Natural killer cell treated with Interleukin-12 subunit alpha and Interleukin-12 subunit beta and Interleukin-15 and Interleukin-18, amount 100 ng/mL, for 72 hours (primary cell): ENCODE measurements at regions not wholly inside any gene's neighbourhood (a gene's known extent, or its start where the extent isn't known, plus 50 kb on each side); places are given as distances from the start of the nearest gene placed in this dataset.
"Not testable (repeated sequence)": the region's sequence is repeated elsewhere in the genome, so short reads cannot be mapped to it uniquely, and the experiment has no call there.

Experiments
- ATAC-seq, 2 donors: fragments of 150-1000 bp; cut with Tn5 transposase in 1 of 2; sonication (Bioruptor Pico), chemical (Tn5 transposase) in 1 of 2; 2 replicates each; pipeline ENCODE4 v1.10.0; 2021
- DNase-seq: peaks from one replicate; pipeline ENCODE4 v3.0.0; 2022; ENCODE audit warnings: low spot score
- H3K27ac Mint-ChIP-seq, 2 donors: 1 replicate in 1 of 2; 2 replicates in 1 of 2; pipeline ENCODE4 v1.8.0; 2022; ENCODE audit warnings: mixed read lengths in 2 of 2, mild to moderate bottlenecking in 1 of 2, moderate library complexity in 1 of 2
- H3K27me3 Mint-ChIP-seq, 2 donors: 1 replicate in 1 of 2; 2 replicates in 1 of 2; pipeline ENCODE4 v1.8.0; 2022; ENCODE audit warnings: mixed read lengths in 2 of 2
- H3K36me3 Mint-ChIP-seq: one replicate; pipeline ENCODE4 v1.8.0; 2022; ENCODE audit warnings: mixed read lengths
- H3K4me1 Mint-ChIP-seq, 2 donors: 1 replicate in 1 of 2; 2 replicates in 1 of 2; pipeline ENCODE4 v1.8.0; 2022; ENCODE audit warnings: low read depth in 2 of 2, mixed read lengths in 2 of 2, mild to moderate bottlenecking in 1 of 2
- H3K4me3 Mint-ChIP-seq: one replicate; pipeline ENCODE4 v1.8.0; 2022; ENCODE audit warnings: mixed read lengths
- H3K9me3 Mint-ChIP-seq: 2 replicates; pipeline ENCODE4 v1.8.0; 2022; ENCODE audit warnings: mixed read lengths

DNA sequence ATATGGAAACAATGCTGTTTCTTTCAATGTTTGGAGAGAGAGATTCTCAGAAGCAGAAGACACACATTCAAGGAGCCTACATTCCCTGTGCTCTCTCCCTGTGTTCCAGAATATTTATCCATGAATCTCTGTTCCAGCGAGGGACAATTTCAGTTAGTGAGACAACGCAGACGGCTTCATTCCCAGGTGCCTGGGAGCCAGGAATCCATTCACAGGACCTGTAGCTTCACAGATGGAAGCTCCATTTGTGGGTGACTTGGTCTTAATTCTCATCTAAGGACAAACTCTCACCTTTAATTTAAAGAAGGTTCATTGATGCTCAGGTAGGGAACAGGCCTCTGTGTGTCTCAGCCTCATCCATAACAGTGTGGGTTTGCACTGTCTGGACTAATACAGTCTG is 1156.6 kb downstream of the RPIA start:
- Mint-ChIP-seq H3K27me3 (peaks cover 0 to 32% of the 10 kb centered on the region in 2 donors), H3K4me1 (peaks cover 0 to 22% of the 10 kb centered on the region in 2 donors)

GRCh38 chr2:89848763-89849368 is 1157.4 kb downstream of the RPIA start:
- ATAC-seq (no peak), DNase-seq (no peak)
- peaks cover 0 to 22% of the 10 kb centered on the region in 2 donors for H3K4me1 Mint-ChIP-seq
- no peaks in the 10 kb centered on the region for H3K9me3 Mint-ChIP-seq
- no peaks in the 10 kb centered on the region for H3K36me3 Mint-ChIP-seq
- H3K4me3 Mint-ChIP-seq: no peak overlapping the region
- no peak overlapping the region for H3K27ac Mint-ChIP-seq
- H3K27me3 Mint-ChIP-seq: peaks cover 0 to 32% of the 10 kb centered on the region in 2 donors

More for the DNA sequence above, 1156.6 kb downstream of the RPIA start:
- Mint-ChIP-seq H3K4me3 (no peak overlapping the region), H3K27ac (no peak overlapping the region), H3K36me3 (no peaks in the 10 kb centered on the region), H3K9me3 (no peaks in the 10 kb centered on the region)
- no peak for DNase-seq
- ATAC-seq: no peak

DNA sequence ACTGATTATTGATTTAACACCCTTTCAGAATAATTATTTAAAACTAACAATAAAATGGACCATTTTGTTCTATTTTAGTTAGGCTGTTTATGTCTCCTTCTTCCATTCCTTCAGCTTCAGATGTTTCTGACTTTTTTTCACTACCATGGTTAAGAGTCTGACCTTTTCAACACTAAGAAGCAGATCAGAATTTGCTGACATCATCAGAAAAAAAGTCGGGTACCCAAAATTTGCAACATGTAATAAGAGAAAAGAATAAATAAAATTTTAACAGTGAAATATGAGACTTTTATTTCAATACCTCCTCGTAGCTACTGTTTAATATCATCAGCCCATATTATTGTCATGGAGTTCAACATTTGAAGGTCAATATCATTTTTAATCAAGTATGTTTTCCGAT is 1158.3 kb downstream of the RPIA start:
- H3K27ac Mint-ChIP-seq: no peak overlapping the region
- no peaks in the 10 kb centered on the region for H3K36me3 Mint-ChIP-seq
- H3K27me3 Mint-ChIP-seq: peaks cover 0 to 32% of the 10 kb centered on the region in 2 donors
- H3K9me3 Mint-ChIP-seq: no peaks in the 10 kb centered on the region
- H3K4me3 Mint-ChIP-seq: no peak overlapping the region
- H3K4me1 Mint-ChIP-seq: peaks cover 0 to 22% of the 10 kb centered on the region in 2 donors
- no peak for DNase-seq
- no peak for ATAC-seq

- H3K4me1 Mint-ChIP-seq: peaks cover 0 to 22% of the 10 kb centered on the region in 2 donors
- H3K36me3 Mint-ChIP-seq: no peaks in the 10 kb centered on the region
- peaks cover 0 to 32% of the 10 kb centered on the region in 2 donors for H3K27me3 Mint-ChIP-seq
- H3K4me3 Mint-ChIP-seq: no peak overlapping the region
- DNase-seq: no peak
- ATAC-seq: no peak
- no peak overlapping the region for H3K27ac Mint-ChIP-seq
- no peaks in the 10 kb centered on the region for H3K9me3 Mint-ChIP-seq
Measured at GRCh38 chr2:89850481-89850880, 1159.0 kb downstream of the RPIA start.

DNA sequence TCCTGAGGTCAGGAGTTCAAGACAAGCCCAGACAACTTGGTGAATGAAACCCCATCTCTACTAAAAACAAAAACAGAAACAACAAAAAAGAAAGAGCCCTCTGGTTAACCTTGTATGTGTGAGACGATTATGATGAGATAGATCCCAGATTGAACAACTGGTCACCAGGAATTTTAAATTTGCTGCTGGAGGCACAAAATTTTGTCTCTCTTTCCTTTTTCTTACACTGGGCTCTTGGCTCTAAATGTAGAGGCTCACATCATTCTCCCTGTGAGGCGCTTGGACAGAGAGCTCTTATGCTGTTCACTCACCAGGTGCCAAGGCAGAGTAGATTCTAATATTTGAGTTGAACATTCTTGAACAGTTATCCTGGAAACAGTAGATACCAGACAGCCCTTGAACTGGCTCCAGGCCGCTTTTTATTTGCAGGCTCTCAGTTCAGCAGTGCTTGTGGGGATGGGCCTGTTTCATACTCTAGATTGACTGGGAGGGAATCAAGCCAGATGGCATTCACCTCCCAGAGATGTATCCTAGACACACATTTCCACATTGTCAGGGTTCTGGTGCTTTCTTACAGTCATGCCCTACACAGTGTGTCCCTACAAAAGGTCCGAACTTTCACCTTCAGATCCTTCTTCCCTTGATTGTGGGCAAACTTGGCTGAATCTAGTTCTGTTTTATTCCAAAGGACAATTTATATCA is 1159.6 kb downstream of the RPIA start:
- Mint-ChIP-seq H3K27ac (no peak overlapping the region), H3K27me3 (peaks cover 0 to 27% of the 10 kb centered on the region in 2 donors), H3K4me3 (no peak overlapping the region), H3K4me1 (peaks cover 0 to 18% of the 10 kb centered on the region in 2 donors), H3K36me3 (no peaks in the 10 kb centered on the region), H3K9me3 (no peaks in the 10 kb centered on the region)
- DNase-seq (no peak), ATAC-seq (peak in 1 of 2 donors; percentile 31)

- Mint-ChIP-seq H3K27ac (no peak overlapping the region), H3K36me3 (no peaks in the 10 kb centered on the region), H3K9me3 (no peaks in the 10 kb centered on the region), H3K4me3 (no peak overlapping the region), H3K4me1 (peaks cover 0 to 18% of the 10 kb centered on the region in 2 donors), H3K27me3 (peaks cover 0 to 27% of the 10 kb centered on the region in 2 donors)
- DNase-seq: no peak
- peak in 1 of 2 donors; percentile 26 for ATAC-seq
Measured at GRCh38 chr2:89851583-89851905, 1160.1 kb downstream of the RPIA start.

DNA sequence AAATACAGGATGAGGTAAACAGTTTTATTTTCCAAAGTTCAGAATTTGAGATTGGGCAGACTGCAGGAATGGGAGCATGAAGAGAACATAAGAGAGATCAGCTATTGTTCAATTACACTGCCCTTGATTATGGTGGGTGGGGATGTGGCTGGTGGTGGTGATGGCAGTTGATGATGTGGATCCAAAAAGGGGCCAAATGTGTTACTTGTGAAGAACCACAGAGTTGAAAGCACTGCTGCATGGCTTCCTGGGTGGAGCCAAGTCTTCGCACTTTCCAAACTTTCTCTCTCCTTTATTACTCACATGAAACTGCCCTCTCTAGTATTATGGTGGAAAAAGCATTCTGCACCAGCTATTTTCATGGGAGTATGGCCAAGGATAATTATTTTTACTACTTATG is 1162.0 kb downstream of the RPIA start:
- not testable (repeated sequence) for DNase-seq, H3K9me3 Mint-ChIP-seq, H3K4me3 Mint-ChIP-seq, H3K27ac Mint-ChIP-seq, H3K36me3 Mint-ChIP-seq
- peak in 1 of 2 donors; percentile 87 for ATAC-seq
- peaks cover 0 to 27% of the 10 kb centered on the region in 2 donors for H3K27me3 Mint-ChIP-seq
- peaks cover 0 to 18% of the 10 kb centered on the region in 2 donors for H3K4me1 Mint-ChIP-seq

DNA sequence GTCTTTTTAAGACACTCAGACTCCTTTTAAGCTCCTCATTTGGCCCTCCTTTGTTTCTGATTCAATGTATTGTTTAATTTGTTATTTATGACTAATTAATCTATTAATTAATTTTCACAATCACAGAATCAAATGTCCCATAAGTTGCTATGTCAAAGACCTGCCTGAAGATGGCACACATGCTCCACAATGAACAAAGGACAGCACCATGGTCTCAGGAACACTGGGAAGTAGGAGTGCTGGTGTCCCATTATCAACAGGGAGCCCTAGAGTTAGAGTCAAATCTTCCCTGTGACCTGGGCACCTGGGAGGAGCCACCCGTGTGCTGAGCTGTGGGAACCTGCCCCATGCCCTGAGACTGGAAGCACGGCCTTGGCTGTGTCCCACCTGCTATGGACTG is 1164.3 kb downstream of the RPIA start:
- DNase-seq, ATAC-seq, H3K9me3 Mint-ChIP-seq, H3K27ac Mint-ChIP-seq, H3K4me3 Mint-ChIP-seq, H3K36me3 Mint-ChIP-seq, H3K27me3 Mint-ChIP-seq, H3K4me1 Mint-ChIP-seq: not testable (repeated sequence)

- H3K27ac Mint-ChIP-seq, H3K4me1 Mint-ChIP-seq, H3K4me3 Mint-ChIP-seq, H3K36me3 Mint-ChIP-seq, H3K27me3 Mint-ChIP-seq, H3K9me3 Mint-ChIP-seq, ATAC-seq, DNase-seq: not testable (repeated sequence)
Measured at GRCh38 chr2:89856305-89856704, 1164.8 kb downstream of the RPIA start.

- not testable (repeated sequence) for H3K4me3 Mint-ChIP-seq, DNase-seq, H3K27me3 Mint-ChIP-seq, H3K4me1 Mint-ChIP-seq, ATAC-seq, H3K9me3 Mint-ChIP-seq, H3K36me3 Mint-ChIP-seq, H3K27ac Mint-ChIP-seq
Measured at GRCh38 chr2:89862164-89862563, 1170.7 kb downstream of the RPIA start.

- DNase-seq, H3K4me3 Mint-ChIP-seq, ATAC-seq, H3K27ac Mint-ChIP-seq, H3K4me1 Mint-ChIP-seq, H3K27me3 Mint-ChIP-seq, H3K36me3 Mint-ChIP-seq, H3K9me3 Mint-ChIP-seq: not testable (repeated sequence)
Measured at GRCh38 chr2:89863209-89863608, 1171.7 kb downstream of the RPIA start.

DNA sequence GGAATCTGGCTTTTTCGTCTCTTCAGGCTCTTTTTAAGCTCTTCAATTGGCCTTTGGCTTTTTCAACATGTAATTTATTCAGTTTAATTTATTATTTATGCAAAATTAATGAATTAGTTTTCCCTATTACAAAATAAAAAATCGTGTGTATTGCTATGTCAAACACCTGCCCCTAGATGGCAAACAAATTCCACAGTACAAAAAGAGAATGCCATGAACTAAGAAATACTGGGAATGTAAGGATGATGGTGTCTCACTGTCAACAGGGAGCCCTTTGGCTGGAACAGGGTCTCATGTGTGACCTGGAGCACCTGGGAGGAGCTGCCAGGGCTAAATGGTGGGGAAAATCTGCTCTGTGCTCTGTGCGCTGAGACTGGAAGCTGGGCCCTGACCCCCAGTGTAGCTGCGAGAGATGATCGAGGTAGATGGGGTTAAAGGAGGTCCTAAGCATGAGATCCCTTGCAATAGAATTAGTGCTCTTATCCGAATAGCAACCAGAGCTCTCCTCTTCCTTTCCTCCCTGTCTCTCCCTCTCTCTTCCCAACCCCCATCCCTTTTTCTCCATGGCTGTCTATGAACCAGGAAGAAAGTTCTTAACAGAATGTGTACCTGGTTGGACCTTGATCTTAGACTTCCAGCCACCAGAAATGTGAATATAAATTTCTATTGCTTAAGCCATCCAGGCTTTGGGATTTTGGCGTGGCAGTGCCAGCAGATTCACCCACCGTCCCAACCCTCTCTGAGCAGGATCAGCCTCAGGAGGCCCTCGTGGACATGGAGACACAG is 1183.5 kb downstream of the RPIA start:
- not testable (repeated sequence) for H3K27me3 Mint-ChIP-seq, H3K27ac Mint-ChIP-seq, H3K4me3 Mint-ChIP-seq, ATAC-seq, H3K4me1 Mint-ChIP-seq, DNase-seq, H3K9me3 Mint-ChIP-seq, H3K36me3 Mint-ChIP-seq

DNA sequence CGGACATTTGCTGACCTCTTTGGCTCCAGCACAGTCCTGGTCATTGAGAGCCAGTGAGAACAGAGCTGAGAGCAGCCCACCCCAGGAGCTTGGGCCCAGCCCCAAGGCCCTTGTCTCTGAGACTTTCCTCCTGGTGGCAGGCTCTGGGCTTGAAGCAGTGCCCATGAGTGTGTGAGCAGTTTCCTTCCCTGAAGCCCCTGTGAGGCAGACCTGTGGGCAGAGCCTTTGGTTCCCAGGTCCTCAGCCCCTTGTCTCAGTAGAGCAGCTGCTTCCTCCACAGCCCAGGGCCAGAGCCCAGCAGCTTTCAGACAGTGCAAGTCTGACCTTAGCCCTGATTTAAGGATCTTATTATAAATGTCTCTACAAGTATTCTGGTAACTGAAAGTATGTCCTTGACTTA is 1185.0 kb downstream of the RPIA start:
- not testable (repeated sequence) for H3K4me3 Mint-ChIP-seq, DNase-seq, H3K27ac Mint-ChIP-seq, H3K27me3 Mint-ChIP-seq, H3K36me3 Mint-ChIP-seq, H3K9me3 Mint-ChIP-seq, H3K4me1 Mint-ChIP-seq, ATAC-seq

DNA sequence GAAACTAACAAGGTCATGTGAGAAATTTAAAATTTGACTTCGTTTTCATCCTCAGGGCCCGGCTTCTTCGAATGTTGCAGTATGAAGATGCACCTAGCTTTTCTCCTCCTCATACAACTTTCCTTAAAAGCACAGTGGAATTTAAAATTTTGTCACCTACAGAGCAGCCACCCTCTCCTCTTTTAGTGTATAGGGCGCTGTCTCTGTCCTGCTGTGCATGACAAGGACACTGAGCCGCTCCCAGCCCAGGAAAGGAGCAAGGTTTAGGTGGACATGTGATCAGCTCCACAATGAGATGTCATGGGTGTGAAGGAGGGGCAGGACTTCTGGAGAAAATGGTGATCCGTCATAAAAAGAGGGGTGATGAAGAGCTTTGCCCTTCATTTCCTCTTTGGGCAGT is 1185.4 kb downstream of the RPIA start:
- not testable (repeated sequence) for H3K4me3 Mint-ChIP-seq, H3K27me3 Mint-ChIP-seq, DNase-seq, ATAC-seq, H3K9me3 Mint-ChIP-seq, H3K4me1 Mint-ChIP-seq, H3K36me3 Mint-ChIP-seq, H3K27ac Mint-ChIP-seq
